ENCODE measurements at regions not wholly inside any gene's neighbourhood (a gene's known extent, or its start where the extent isn't known, plus 50 kb on each side); places are given as distances from the start of the nearest gene placed in this dataset.

- TF ChIP-seq CTCF (IDR thresholded peaks at IDR 0.05) (no peak), POLR2A (IDR thresholded peaks at IDR 0.05) (no peak), EP300 (IDR thresholded peaks at IDR 0.05) (no peak)
- no peaks in the 10 kb centered on the region for H3K27me3 ChIP-seq
- no peak for DNase-seq
- intact Hi-C loops (cut with DNase I), result no loop called here
- H3K4me1 ChIP-seq (ENCODE audit: insufficient read depth), result no peaks in the 10 kb centered on the region
- H3K4me3 ChIP-seq, result no peak overlapping the region
- H3K36me3 ChIP-seq, result no peaks in the 10 kb centered on the region
- H3K27ac ChIP-seq, result no peak overlapping the region
- no peaks in the 10 kb centered on the region for H3K9me3 ChIP-seq
- WGBS, 3 donors, result 47 to 72% (median 50%) methylated on average over 42 of the region's 42 CpGs
These were observed 366.8 kb downstream of the SHANK2 start for GRCh38 chr11:70885281-70886231.

GRCh38 chr11:70886256-70886655, 366.1 kb downstream of the SHANK2 start:
- Histone ChIP-seq H3K4me3 (no peak overlapping the region), H3K4me1 (ENCODE audit: insufficient read depth) (no peaks in the 10 kb centered on the region), H3K36me3 (no peaks in the 10 kb centered on the region), H3K9me3 (no peaks in the 10 kb centered on the region), H3K27ac (no peak overlapping the region), H3K27me3 (no peaks in the 10 kb centered on the region)
- intact Hi-C loops (cut with DNase I), result no loop called here
- no peak for DNase-seq
- 7 to 31% (median 8%) methylated on average over 4 of the region's 4 CpGs for WGBS, 3 donors
- TF ChIP-seq EP300 (IDR thresholded peaks at IDR 0.05) (no peak), POLR2A (IDR thresholded peaks at IDR 0.05) (no peak), CTCF (IDR thresholded peaks at IDR 0.05) (no peak)

- intact Hi-C loops (cut with DNase I), result no loop called here
- no peaks in the 10 kb centered on the region for H3K4me1 ChIP-seq (ENCODE audit: insufficient read depth)
- TF ChIP-seq POLR2A (IDR thresholded peaks at IDR 0.05), result no peak
- no peak for TF ChIP-seq EP300 (IDR thresholded peaks at IDR 0.05)
- TF ChIP-seq CTCF (IDR thresholded peaks at IDR 0.05), result no peak
- DNase-seq, result no peak
- WGBS, 3 donors, result 49 to 64% (median 55%) methylated on average over 21 of the region's 21 CpGs
- no peaks in the 10 kb centered on the region for H3K9me3 ChIP-seq
- no peaks in the 10 kb centered on the region for H3K27me3 ChIP-seq
- H3K27ac ChIP-seq, result no peak overlapping the region
- no peak overlapping the region for H3K4me3 ChIP-seq
- H3K36me3 ChIP-seq, result no peaks in the 10 kb centered on the region
These were observed 365.5 kb downstream of the SHANK2 start for GRCh38 chr11:70886676-70887541.

GRCh38 chr11:70887542-70887827, 364.9 kb downstream of the SHANK2 start:
- intact Hi-C loops (cut with DNase I), result no loop called here
- 24 to 59% (median 28%) methylated on average over 2 of the region's 2 CpGs for WGBS, 3 donors
- TF ChIP-seq EP300 (IDR thresholded peaks at IDR 0.05) (no peak), POLR2A (IDR thresholded peaks at IDR 0.05) (no peak), CTCF (IDR thresholded peaks at IDR 0.05) (no peak)

More at GRCh38 chr11:70887542-70887827, 364.9 kb downstream of the SHANK2 start:
- no peaks in the 10 kb centered on the region for H3K9me3 ChIP-seq
- H3K4me3 ChIP-seq, result no peak overlapping the region
- H3K27me3 ChIP-seq, result no peaks in the 10 kb centered on the region
- no peaks in the 10 kb centered on the region for H3K4me1 ChIP-seq (ENCODE audit: insufficient read depth)
- DNase-seq, result no peak
- no peaks in the 10 kb centered on the region for H3K36me3 ChIP-seq
- no peak overlapping the region for H3K27ac ChIP-seq

Data from ovary (tissue), 7 donors.